Liver (tissue), 8 donors: ENCODE measurements at regions not wholly inside any gene's neighbourhood (a gene's known extent, or its start where the extent isn't known, plus 50 kb on each side); places are given as distances from the start of the nearest gene placed in this dataset.

ENCODE experiments used
- DNase-seq: peaks from one replicate; pipeline ENCODE4 v3.0.0-alpha.2; 2017; ENCODE audit warnings: low spot score
- H3K27ac ChIP-seq, 2 donors: one replicate each; pipeline ENCODE4 v1.7.0; 2013; ENCODE audit warnings: inconsistent platforms in 2 of 2, low read length in 2 of 2, control low read depth in 1 of 2, low read depth in 1 of 2, mild to moderate bottlenecking in 1 of 2
- H3K27me3 ChIP-seq, 4 donors: one replicate each; pipeline versions ENCODE4 v1.6.1 to v1.7.0; 2013; ENCODE audit warnings: low read length in 3 of 4, inconsistent platforms in 1 of 4, mild to moderate bottlenecking in 1 of 4, moderate library complexity in 1 of 4; ENCODE audit not compliant: control insufficient read depth in 4 of 4, insufficient read depth in 4 of 4
- H3K36me3 ChIP-seq, 4 donors: one replicate each; pipeline versions ENCODE4 v1.6.1 to v1.7.0; 2013; ENCODE audit warnings: low read length in 3 of 4, mild to moderate bottlenecking in 3 of 4, low read depth in 1 of 4, moderate library complexity in 1 of 4; ENCODE audit not compliant: control insufficient read depth in 4 of 4, insufficient read depth in 3 of 4
- H3K4me1 ChIP-seq, 4 donors: one replicate each; pipeline versions ENCODE4 v1.6.1 to v1.7.0; 2013; ENCODE audit warnings: low read length in 3 of 4, mild to moderate bottlenecking in 3 of 4, moderate library complexity in 1 of 4; ENCODE audit not compliant: control insufficient read depth in 4 of 4, insufficient read depth in 4 of 4
- H3K4me3 ChIP-seq, 3 donors: one replicate each; pipeline versions ENCODE4 v1.6.1 to v1.7.0; 2013; ENCODE audit warnings: low read length in 3 of 3, control low read depth in 1 of 3, low read depth in 1 of 3, mild to moderate bottlenecking in 1 of 3
- H3K9ac ChIP-seq, 2 donors: one replicate each; pipeline ENCODE4 v1.7.0; 2013; ENCODE audit warnings: low read length in 2 of 2, mild to moderate bottlenecking in 2 of 2, moderate library complexity in 2 of 2, control low read depth in 1 of 2, low read depth in 1 of 2
- H3K9me3 ChIP-seq, 4 donors: one replicate each; pipeline versions ENCODE4 v1.6.1 to v1.7.0; 2013; ENCODE audit warnings: low read length in 3 of 4; ENCODE audit not compliant: control insufficient read depth in 4 of 4
- ATF3 ChIP-seq: IDR thresholded peaks from 2 replicates; pipeline ENCODE4 v1.6.1; 2016; ENCODE audit warnings: antibody characterized with exemption
- CTCF ChIP-seq: fragments of 150-350 bp; IDR thresholded peaks from 2 replicates; pipeline ENCODE4 v1.5.1; 2017; ENCODE audit warnings: improper control_type of control experiment, low read depth, low read length; ENCODE audit not compliant: missing input control
- EGR1 ChIP-seq, 2 donors: IDR thresholded peaks; 2 replicates each; pipeline ENCODE4 v1.6.1; 2016 to 2018; ENCODE audit warnings: antibody characterized with exemption in 2 of 2, low read depth in 2 of 2
- FOXA1 ChIP-seq: IDR thresholded peaks from 2 replicates; pipeline ENCODE4 v1.6.1; 2016; ENCODE audit warnings: antibody characterized with exemption
- FOXA2 ChIP-seq: IDR thresholded peaks from 2 replicates; pipeline ENCODE4 v1.6.1; 2016; ENCODE audit warnings: antibody characterized with exemption
- GABPA ChIP-seq, 2 donors: IDR thresholded peaks in 1 of 2; conservative IDR thresholded peaks in 1 of 2; 2 replicates each; pipeline ENCODE4 v1.6.1; 2016; ENCODE audit warnings: antibody characterized with exemption in 2 of 2, mild to moderate bottlenecking in 1 of 2, moderate library complexity in 1 of 2
- HNF4A ChIP-seq, 2 donors: conservative IDR thresholded peaks; 2 replicates each; pipeline ENCODE4 v1.6.1; 2016; ENCODE audit warnings: antibody characterized with exemption in 2 of 2, mild to moderate bottlenecking in 2 of 2
- HNF4G ChIP-seq: IDR thresholded peaks from 2 replicates; pipeline ENCODE4 v1.6.1; 2016; ENCODE audit warnings: antibody characterized with exemption
- JUND ChIP-seq, 2 donors: IDR thresholded peaks; 2 replicates each; pipeline ENCODE4 v1.6.1; 2016; ENCODE audit warnings: antibody characterized with exemption in 2 of 2
- MAX ChIP-seq: IDR thresholded peaks from 2 replicates; pipeline ENCODE4 v1.6.1; 2016; ENCODE audit warnings: antibody characterized with exemption
- NR2F2 ChIP-seq: IDR thresholded peaks from 2 replicates; pipeline ENCODE4 v1.6.1; 2016; ENCODE audit warnings: antibody characterized with exemption
- RAD21 ChIP-seq, 2 donors: IDR thresholded peaks; 2 replicates each; pipeline ENCODE4 v1.6.1; 2016; ENCODE audit warnings: antibody characterized with exemption in 2 of 2, mild to moderate bottlenecking in 2 of 2
- REST ChIP-seq: IDR thresholded peaks from 2 replicates; pipeline ENCODE4 v1.6.1; 2016; ENCODE audit warnings: antibody characterized with exemption, mild to moderate bottlenecking
- RXRA ChIP-seq, 2 donors: IDR thresholded peaks; 2 replicates each; pipeline ENCODE4 v1.6.1; 2017 to 2018; ENCODE audit warnings: antibody characterized with exemption in 2 of 2, mild to moderate bottlenecking in 1 of 2
- SP1 ChIP-seq: IDR thresholded peaks from 2 replicates; pipeline ENCODE4 v1.6.1; 2018; ENCODE audit warnings: antibody characterized with exemption, mild to moderate bottlenecking
- TAF1 ChIP-seq: conservative IDR thresholded peaks from 2 replicates; pipeline ENCODE4 v1.6.1; 2016; ENCODE audit warnings: antibody characterized with exemption, mild to moderate bottlenecking
- YY1 ChIP-seq: IDR thresholded peaks from 2 replicates; pipeline ENCODE4 v1.6.1; 2016; ENCODE audit warnings: antibody characterized with exemption, mild to moderate bottlenecking
- ZBTB33 ChIP-seq: IDR thresholded peaks from 2 replicates; pipeline ENCODE4 v1.6.1; 2016; ENCODE audit warnings: antibody characterized with exemption
- WGBS: extraction: QIAGEN DNeasy Blood & Tissue Kit; methylation state at CpG from one replicate; pipeline ENCODE4 v1.1.7; 2013; 5-methylcytosine and 5-hydroxymethylcytosine counted together
- donor health status: healthy.
- donor health status: healthy.
- donor health status: healthy.
- donor health status: healthy.
- donor health status: healthy.

GRCh38 chr2:235390816-235391194 is 103.0 kb upstream of the AGAP1 start:
- DNase-seq: no peak
- Histone ChIP-seq H3K27me3 (no peaks in the 10 kb centered on the region), H3K9me3 (no peaks in the 10 kb centered on the region), H3K27ac (no peak overlapping the region), H3K4me3 (no peak overlapping the region), H3K9ac (no peak overlapping the region), H3K4me1 (no peaks in the 10 kb centered on the region), H3K36me3 (no peaks in the 10 kb centered on the region)
- 70% methylated on average over 10 of the region's 10 CpGs for WGBS
- no peak for TF ChIP-seq ZBTB33
- no peak for TF ChIP-seq SP1
- no peak for TF ChIP-seq EGR1 (IDR thresholded peaks at IDR 0.05; ENCODE audit: low read depth in 2 of 2)
- TF ChIP-seq FOXA1: no peak
- no peak for TF ChIP-seq JUND (IDR thresholded peaks at IDR 0.05)
- TF ChIP-seq RAD21 (IDR thresholded peaks at IDR 0.05): no peak
- no peak for TF ChIP-seq CTCF

- Histone ChIP-seq H3K9ac (no peak overlapping the region), H3K9me3 (no peaks in the 10 kb centered on the region), H3K4me3 (no peak overlapping the region), H3K27ac (no peak overlapping the region), H3K36me3 (no peaks in the 10 kb centered on the region), H3K27me3 (no peaks in the 10 kb centered on the region), H3K4me1 (no peaks in the 10 kb centered on the region)
- TF ChIP-seq RXRA (IDR thresholded peaks at IDR 0.05): no peak
- TF ChIP-seq NR2F2: no peak
- TF ChIP-seq JUND (IDR thresholded peaks at IDR 0.05): no peak
- TF ChIP-seq MAX: no peak
- TF ChIP-seq FOXA2: no peak
- no peak for TF ChIP-seq REST
- no peak for TF ChIP-seq ATF3
- no peak for TF ChIP-seq GABPA (IDR thresholded peaks at IDR 0.05 in 1 of 2, conservative IDR thresholded peaks at IDR 0.05 in 1 of 2)
- TF ChIP-seq TAF1: no peak
- no peak for TF ChIP-seq CTCF
- no peak for TF ChIP-seq YY1
- no peak for TF ChIP-seq EGR1 (IDR thresholded peaks at IDR 0.05; ENCODE audit: low read depth in 2 of 2)
- no peak for TF ChIP-seq RAD21 (IDR thresholded peaks at IDR 0.05)
- TF ChIP-seq FOXA1: no peak
- TF ChIP-seq ZBTB33: no peak
- TF ChIP-seq HNF4G: no peak
- no peak for TF ChIP-seq HNF4A (conservative IDR thresholded peaks at IDR 0.05)
- TF ChIP-seq SP1: no peak
- 91% methylated on average over 28 of the region's 28 CpGs for WGBS
- DNase-seq: no peak
These were observed 101.8 kb upstream of the AGAP1 start for GRCh38 chr2:235391921-235392615.
